Activated T-cell treated with anti-CD3 and anti-CD28 coated beads, Interleukin-2, amount 50 U/mL, for 4 hours (primary cell): ENCODE measurements at regions not wholly inside any gene's neighbourhood (a gene's known extent, or its start where the extent isn't known, plus 50 kb on each side); places are given as distances from the start of the nearest gene placed in this dataset.
A peak's percentile ranks its signal among the peaks of the same experiment; 100 is the strongest.

Source experiments
- ATAC-seq, 2 donors: fragments of 200-7000 bp; cut with Tn5 transposase; one replicate each; pipeline ENCODE4 v1.10.0; 2021
- DNase-seq: peaks from one replicate; pipeline ENCODE4 v3.0.0-alpha.2; 2020
- H3K27me3 Mint-ChIP-seq: one replicate; pipeline ENCODE4 v1.8.0; 2021; ENCODE audit warnings: low read depth, mixed read lengths
- H3K36me3 Mint-ChIP-seq: one replicate; pipeline ENCODE4 v1.8.0; 2022; ENCODE audit warnings: mixed read lengths; ENCODE audit not compliant: insufficient read depth
- H3K4me1 Mint-ChIP-seq: one replicate; pipeline ENCODE4 v1.8.0; 2021; ENCODE audit warnings: low read depth, mixed read lengths
- H3K4me3 Mint-ChIP-seq: one replicate; pipeline ENCODE4 v1.8.0; 2021; ENCODE audit warnings: mild to moderate bottlenecking, moderate library complexity, mixed read lengths
- H3K9me3 Mint-ChIP-seq: one replicate; pipeline ENCODE4 v1.8.0; 2021; ENCODE audit warnings: mixed read lengths

DNA sequence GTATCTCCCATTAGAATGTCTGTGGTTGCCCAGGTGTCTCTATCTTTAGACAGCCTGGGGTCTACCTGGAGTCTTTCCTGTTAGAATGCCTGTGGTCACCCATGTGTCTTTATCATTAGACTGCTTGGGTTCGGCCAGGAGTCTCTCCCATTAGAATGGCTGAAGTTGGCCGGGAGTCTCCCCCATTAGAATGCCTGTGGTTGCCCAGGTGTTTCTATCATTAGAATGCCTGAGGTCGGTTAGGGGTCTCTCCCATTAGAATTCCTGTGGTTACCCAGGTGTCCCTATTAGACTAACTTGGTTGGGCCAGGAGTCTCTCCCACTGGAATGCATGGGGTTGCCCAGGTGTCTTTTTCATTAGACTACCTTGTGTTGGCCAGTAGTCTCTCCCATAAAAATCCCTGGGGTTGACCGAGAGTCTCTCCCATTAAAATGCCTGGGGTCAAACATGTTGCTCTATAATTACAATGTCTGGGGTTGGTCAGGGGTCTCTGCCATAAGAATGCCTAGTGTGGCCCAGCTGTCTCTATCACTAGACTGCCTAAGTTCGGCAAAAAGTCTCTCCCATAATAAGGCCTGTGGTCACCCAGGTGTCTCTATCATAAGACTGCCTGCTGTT is 1448.7 kb downstream of the UQCRFS1 start:
- Mint-ChIP-seq H3K4me1 (no peaks in the 10 kb centered on the region), H3K36me3 (no peaks in the 10 kb centered on the region), H3K27me3 (no peaks in the 10 kb centered on the region), H3K9me3 (peaks cover 81% of the 10 kb centered on the region), H3K4me3 (no peak overlapping the region)
- ATAC-seq: no peak
- DNase-seq: no peak

- ATAC-seq (no peak), DNase-seq (no peak)
- no peak overlapping the region for H3K4me3 Mint-ChIP-seq
- no peaks in the 10 kb centered on the region for H3K36me3 Mint-ChIP-seq
- H3K27me3 Mint-ChIP-seq: no peaks in the 10 kb centered on the region
- H3K4me1 Mint-ChIP-seq: no peaks in the 10 kb centered on the region
- H3K9me3 Mint-ChIP-seq: peaks cover 73% of the 10 kb centered on the region
Observed at GRCh38 chr19:27762933-27763332, 1450.0 kb downstream of the UQCRFS1 start.

DNA sequence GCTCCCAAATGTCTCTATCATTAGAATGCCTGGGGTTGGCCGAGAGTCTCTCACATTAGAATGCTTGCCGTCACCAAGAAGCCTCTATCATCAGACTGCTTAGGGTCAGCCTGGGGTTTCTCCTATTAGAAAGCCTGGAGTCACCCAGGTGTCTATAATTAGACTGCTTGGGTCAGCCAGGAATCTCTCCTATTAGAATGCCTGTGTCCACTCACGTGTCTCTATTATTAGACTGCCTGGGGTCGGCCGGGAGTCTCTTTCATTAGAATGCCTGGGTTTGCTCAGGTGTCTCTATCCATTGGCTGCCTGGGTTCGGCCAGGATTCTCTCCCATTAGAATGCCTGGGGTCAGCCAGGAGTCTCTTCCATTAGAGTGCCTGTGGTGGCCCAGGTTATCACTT is 1453.1 kb downstream of the UQCRFS1 start:
- Mint-ChIP-seq H3K27me3 (no peaks in the 10 kb centered on the region), H3K4me3 (no peak overlapping the region), H3K4me1 (no peaks in the 10 kb centered on the region), H3K9me3 (peaks cover 50% of the 10 kb centered on the region), H3K36me3 (peaks cover 3% of the 10 kb centered on the region)
- DNase-seq: no peak
- ATAC-seq: no peak

GRCh38 chr19:27758626-27759505 is 1454.1 kb downstream of the UQCRFS1 start:
- no peaks in the 10 kb centered on the region for H3K27me3 Mint-ChIP-seq
- peaks cover 3% of the 10 kb centered on the region for H3K36me3 Mint-ChIP-seq
- H3K9me3 Mint-ChIP-seq: peaks cover 41% of the 10 kb centered on the region

DNA sequence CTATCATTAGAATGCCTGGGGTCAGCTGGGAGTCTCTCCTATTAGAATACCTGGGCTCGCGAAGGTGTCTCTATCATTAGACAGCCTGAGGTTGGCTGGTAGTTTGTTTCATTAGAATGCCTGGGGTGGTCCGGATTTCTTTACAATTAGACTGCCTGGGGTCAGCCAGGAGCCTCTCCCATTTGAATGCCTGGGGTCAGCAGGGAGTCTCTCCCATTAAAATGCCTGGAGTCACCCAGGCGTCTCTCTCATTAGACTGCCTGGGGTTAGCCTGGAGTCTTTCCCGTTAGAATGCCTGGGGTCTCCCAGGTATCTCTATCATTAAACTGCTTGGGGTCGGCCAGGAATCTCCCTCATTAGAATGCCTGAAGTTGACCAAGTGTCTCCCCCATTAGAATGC is 1458.3 kb downstream of the UQCRFS1 start:
- no peak for ATAC-seq
- Mint-ChIP-seq H3K4me1 (no peaks in the 10 kb centered on the region), H3K4me3 (no peak overlapping the region), H3K36me3 (peaks cover 3% of the 10 kb centered on the region), H3K9me3 (peaks cover 18% of the 10 kb centered on the region), H3K27me3 (no peaks in the 10 kb centered on the region)
- no peak for DNase-seq

More at GRCh38 chr19:27758626-27759505, 1454.1 kb downstream of the UQCRFS1 start:
- ATAC-seq (no peak), DNase-seq (no peak)
- H3K4me3 Mint-ChIP-seq: no peak overlapping the region
- no peaks in the 10 kb centered on the region for H3K4me1 Mint-ChIP-seq

- ATAC-seq (no peak), DNase-seq (no peak)
- Mint-ChIP-seq H3K27me3 (no peaks in the 10 kb centered on the region), H3K36me3 (peaks cover 3% of the 10 kb centered on the region), H3K4me1 (no peaks in the 10 kb centered on the region), H3K9me3 (peaks cover 10% of the 10 kb centered on the region), H3K4me3 (no peak overlapping the region)
Observed at GRCh38 chr19:27753622-27754021, 1459.3 kb downstream of the UQCRFS1 start.

GRCh38 chr19:27752530-27753184 is 1460.3 kb downstream of the UQCRFS1 start:
- peaks cover 13% of the 10 kb centered on the region for H3K9me3 Mint-ChIP-seq

DNA sequence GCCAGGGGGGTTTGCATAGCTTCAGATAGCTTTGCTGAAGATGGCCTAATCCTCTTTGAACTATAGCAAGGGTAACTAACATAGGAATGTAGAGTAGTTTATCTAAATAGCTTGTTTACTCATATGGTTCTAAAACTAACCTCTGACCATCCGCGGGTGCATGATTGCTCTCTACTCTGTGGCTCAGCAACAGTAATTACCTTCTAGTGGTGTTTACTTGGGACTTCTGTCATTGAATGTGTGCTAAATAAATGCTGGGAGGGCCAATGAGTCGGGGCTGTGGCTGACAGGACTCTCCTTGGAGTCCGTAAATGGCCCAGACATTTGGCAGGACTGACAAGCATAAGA is 1461.9 kb downstream of the UQCRFS1 start:
- Mint-ChIP-seq H3K9me3 (peaks cover 13% of the 10 kb centered on the region), H3K27me3 (no peaks in the 10 kb centered on the region), H3K4me3 (no peak overlapping the region), H3K4me1 (peaks cover under 1% of the 10 kb centered on the region), H3K36me3 (no peaks in the 10 kb centered on the region)
- no peak for DNase-seq
- no peak for ATAC-seq

More at GRCh38 chr19:27752530-27753184, 1460.3 kb downstream of the UQCRFS1 start:
- H3K4me3 Mint-ChIP-seq: no peak overlapping the region
- no peaks in the 10 kb centered on the region for H3K27me3 Mint-ChIP-seq
- DNase-seq: no peak
- H3K4me1 Mint-ChIP-seq: no peaks in the 10 kb centered on the region
- ATAC-seq: no peak
- H3K36me3 Mint-ChIP-seq: peaks cover 3% of the 10 kb centered on the region

- DNase-seq (no peak), ATAC-seq (no peak)
- peaks cover 13% of the 10 kb centered on the region for H3K9me3 Mint-ChIP-seq
- no peaks in the 10 kb centered on the region for H3K27me3 Mint-ChIP-seq
- H3K4me3 Mint-ChIP-seq: no peak overlapping the region
- no peaks in the 10 kb centered on the region for H3K36me3 Mint-ChIP-seq
- H3K4me1 Mint-ChIP-seq: peaks cover 3% of the 10 kb centered on the region
Observed at GRCh38 chr19:27750391-27751043, 1462.4 kb downstream of the UQCRFS1 start.

- Mint-ChIP-seq H3K9me3 (peaks cover 7% of the 10 kb centered on the region), H3K4me1 (peaks cover 3% of the 10 kb centered on the region), H3K27me3 (no peaks in the 10 kb centered on the region), H3K4me3 (no peak overlapping the region), H3K36me3 (peaks cover 2% of the 10 kb centered on the region)
- DNase-seq: no peak
- ATAC-seq: no peak
Observed at GRCh38 chr19:27748551-27749152, 1464.3 kb downstream of the UQCRFS1 start.

DNA sequence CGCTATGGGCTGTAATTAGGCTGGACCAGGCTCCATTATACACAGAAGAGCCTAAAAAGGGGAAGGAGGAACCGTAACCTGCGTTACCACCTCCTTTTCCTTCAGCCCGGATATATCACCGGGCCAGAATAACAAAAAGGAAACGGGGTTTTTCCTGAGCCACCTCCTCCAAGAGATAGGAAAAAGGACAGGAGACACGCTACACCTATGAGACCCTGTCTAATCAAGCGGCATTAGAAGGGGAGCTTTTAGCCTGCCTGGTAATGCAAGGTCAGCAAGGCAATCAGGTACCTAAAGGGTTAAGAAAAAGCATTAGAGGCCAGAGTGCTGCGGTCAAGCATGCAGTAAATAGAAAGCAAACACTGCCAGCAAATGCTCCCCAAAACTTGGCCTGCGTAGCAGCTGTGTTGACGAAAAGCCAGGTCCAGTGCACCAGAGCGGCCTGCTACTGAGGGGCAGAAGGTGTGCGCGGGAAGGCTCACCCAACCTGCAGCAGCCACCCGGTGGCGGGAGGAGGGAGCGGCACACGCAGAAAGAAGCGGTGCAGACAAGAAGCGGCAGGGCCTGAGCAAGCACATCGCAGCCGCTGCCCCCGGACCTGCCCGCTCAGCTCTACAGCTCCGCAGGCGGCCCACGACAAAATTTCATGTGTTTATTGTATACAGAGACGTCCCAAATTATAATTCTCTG is 1466.1 kb downstream of the UQCRFS1 start:
- ATAC-seq (peak in 1 of 2 donors; percentile 37), DNase-seq (no peak)
- Mint-ChIP-seq H3K27me3 (no peaks in the 10 kb centered on the region), H3K36me3 (peaks cover 11% of the 10 kb centered on the region), H3K9me3 (peaks cover 11% of the 10 kb centered on the region), H3K4me3 (no peak overlapping the region), H3K4me1 (peaks cover 3% of the 10 kb centered on the region)

DNA sequence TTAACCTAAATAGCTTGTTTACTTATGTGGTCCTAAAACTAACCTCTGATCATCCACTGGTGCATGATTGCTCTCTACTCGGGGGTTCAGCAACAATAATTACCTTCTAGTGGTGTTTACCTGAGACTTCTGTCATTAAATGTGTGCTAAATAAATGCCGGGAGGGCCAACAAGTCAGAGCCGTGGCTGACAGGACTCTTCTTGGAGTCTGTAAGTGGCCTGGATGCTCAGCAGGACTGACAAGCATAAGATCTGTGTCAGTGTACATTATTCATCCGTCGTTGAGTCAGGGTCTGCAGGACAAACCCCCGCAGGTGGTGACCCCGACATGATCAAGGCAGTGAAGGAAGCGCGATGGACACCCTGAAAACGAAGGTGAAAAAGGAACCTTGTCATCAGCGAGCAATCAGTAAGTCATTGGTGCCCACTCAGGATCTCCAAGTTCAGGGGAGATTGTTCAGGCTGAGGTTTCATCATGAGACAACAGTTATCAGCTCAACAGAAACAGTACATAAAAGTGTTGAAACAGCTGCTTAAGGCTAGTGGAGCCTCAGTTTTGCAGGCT is 1466.9 kb downstream of the UQCRFS1 start:
- no peak overlapping the region for H3K4me3 Mint-ChIP-seq
- peaks cover 3% of the 10 kb centered on the region for H3K4me1 Mint-ChIP-seq
- ATAC-seq (no peak), DNase-seq (no peak)
- peaks cover 13% of the 10 kb centered on the region for H3K36me3 Mint-ChIP-seq
- no peaks in the 10 kb centered on the region for H3K27me3 Mint-ChIP-seq
- H3K9me3 Mint-ChIP-seq: peaks cover 13% of the 10 kb centered on the region

DNA sequence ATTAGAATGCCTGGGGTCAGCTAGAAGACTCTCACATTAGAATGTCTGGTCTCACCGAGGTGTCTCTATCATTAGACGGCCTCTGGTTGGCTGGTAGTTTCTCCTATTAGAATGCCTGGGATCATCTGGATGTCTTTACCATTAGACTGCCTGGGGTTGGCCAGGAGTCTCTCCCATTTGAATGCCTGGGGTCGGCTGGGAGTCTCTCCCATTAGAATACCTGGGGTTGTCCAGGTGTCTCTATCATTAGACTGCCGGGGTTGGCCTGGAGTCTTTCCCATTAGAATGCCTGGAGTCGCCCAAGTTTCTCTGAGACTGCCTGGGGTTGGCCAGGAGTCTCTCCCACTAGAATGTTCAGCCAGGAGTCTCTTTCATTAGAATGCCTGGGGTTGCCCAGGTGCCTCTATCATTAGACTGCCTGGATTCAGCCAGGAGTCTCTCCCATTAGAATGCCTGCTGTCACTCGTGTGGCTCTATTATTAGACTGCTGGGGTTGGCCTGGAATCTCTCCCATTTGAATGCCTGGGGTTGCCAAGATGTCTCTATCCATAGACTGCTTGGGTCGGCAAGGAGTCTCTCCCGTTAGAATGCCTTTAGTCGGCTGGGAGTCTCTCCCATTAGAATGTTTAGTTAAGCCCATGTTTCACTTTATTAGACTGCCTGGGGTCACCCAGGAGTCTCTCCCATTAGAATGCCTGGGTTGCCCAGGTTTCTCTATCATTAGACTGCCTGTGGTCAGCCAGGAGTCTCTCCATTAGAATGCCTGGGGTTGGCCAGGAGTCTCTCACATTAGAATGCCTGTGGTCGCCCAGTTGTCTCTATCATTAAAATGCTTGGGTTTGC is 1467.8 kb downstream of the UQCRFS1 start:
- H3K9me3 Mint-ChIP-seq: peaks cover 16% of the 10 kb centered on the region
- no peak for ATAC-seq
- H3K36me3 Mint-ChIP-seq: peaks cover 18% of the 10 kb centered on the region
- no peak for DNase-seq
- no peak overlapping the region for H3K4me3 Mint-ChIP-seq
- H3K4me1 Mint-ChIP-seq: peaks cover 3% of the 10 kb centered on the region
- no peaks in the 10 kb centered on the region for H3K27me3 Mint-ChIP-seq
